ENCODE measurements at regions not wholly inside any gene's neighbourhood (a gene's known extent, or its start where the extent isn't known, plus 50 kb on each side); places are given as distances from the start of the nearest gene placed in this dataset.

DNA sequence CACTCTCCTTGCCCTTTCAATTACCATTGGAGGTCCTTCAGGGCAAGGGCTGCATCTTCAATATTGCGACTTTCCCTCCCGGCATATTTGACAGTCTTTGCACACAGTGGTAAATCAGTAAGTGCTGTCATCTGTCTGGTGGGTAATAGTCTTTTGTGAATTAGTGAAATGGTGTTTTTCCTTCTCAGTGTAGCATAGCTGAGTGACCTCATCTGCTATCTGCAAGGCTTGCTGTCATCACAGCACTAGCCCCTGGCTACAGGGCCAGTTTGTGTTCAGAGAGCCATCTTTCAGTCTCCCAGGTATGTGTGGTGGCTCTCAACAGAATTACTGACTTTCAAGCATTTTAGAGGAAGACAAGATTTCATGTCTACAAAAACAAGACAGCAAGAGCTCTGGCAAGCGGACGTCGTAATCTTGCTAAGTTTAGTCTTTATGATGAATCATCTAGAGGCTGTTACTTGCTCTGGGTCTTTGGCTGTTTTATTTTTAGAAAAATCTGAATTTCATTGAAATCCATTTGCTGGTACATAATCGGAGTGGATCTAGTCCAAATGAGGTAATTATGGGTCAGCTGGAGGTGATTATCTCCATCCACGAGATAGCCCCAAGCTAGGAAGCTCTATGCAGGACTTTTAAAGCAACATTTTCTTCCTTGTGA is 528.9 kb downstream of the EPM2A start:
- Histone ChIP-seq H3K4me3 (ENCODE audit: low read depth, low read length) (no peak overlapping the region), H3K9ac (ENCODE audit: low read depth, low read length) (no peak overlapping the region)

DNA sequence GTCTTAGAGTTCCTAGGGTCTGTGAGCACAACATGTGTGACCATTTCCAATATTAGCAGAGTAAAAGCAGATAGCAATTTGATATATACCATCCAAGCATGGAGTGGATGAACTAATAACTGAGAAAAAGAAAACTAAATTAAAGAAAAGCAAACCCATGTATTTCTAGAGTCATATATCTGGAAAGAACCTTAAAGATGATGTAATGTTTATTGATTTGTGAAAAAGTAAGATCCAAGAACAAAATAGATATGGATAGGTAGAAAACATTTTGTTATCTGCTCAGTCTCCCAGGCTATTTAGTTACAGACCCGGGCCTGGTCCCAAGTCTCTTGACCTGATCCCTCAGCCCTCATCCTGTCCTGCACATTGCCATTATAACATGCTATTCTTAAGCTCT is 526.8 kb downstream of the EPM2A start:
- Histone ChIP-seq H3K4me1 (ENCODE audit: control insufficient read depth, insufficient read depth, low read length) (no peaks in the 10 kb centered on the region), H3K27me3 (ENCODE audit: control insufficient read depth, insufficient read depth, low read length) (no peaks in the 10 kb centered on the region), H3K36me3 (ENCODE audit: control insufficient read depth, insufficient read depth, low read length) (no peaks in the 10 kb centered on the region), H3K4me3 (ENCODE audit: low read depth, low read length) (no peak overlapping the region), H3K9me3 (ENCODE audit: control insufficient read depth, insufficient read depth, low read length) (no peaks in the 10 kb centered on the region), H3K9ac (ENCODE audit: low read depth, low read length) (no peak overlapping the region)

More for the DNA sequence above, 528.9 kb downstream of the EPM2A start:
- Histone ChIP-seq H3K36me3 (ENCODE audit: control insufficient read depth, insufficient read depth, low read length) (no peaks in the 10 kb centered on the region), H3K9me3 (ENCODE audit: control insufficient read depth, insufficient read depth, low read length) (no peaks in the 10 kb centered on the region), H3K4me1 (ENCODE audit: control insufficient read depth, insufficient read depth, low read length) (no peaks in the 10 kb centered on the region), H3K27me3 (ENCODE audit: control insufficient read depth, insufficient read depth, low read length) (no peaks in the 10 kb centered on the region)

DNA sequence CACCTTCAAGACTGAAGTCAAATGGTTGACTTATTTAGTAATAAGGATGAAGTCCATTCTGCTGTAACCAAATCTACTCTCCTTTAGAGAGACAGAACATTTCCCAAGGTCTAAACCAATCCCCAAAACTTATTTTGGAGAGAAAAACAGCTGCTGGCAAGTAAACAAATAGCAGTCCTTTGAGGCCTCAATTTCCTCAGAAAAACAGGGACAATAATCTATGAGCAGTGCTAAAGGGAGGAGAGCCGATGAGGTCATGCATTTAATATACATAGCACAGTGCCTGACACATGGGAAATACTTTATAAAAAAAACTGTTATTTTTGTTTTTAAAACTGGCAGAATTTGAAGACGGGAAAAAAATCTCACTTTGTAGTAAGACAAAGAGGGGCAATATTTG is 526.0 kb downstream of the EPM2A start:
- Histone ChIP-seq H3K36me3 (ENCODE audit: control insufficient read depth, insufficient read depth, low read length) (no peaks in the 10 kb centered on the region), H3K4me1 (ENCODE audit: control insufficient read depth, insufficient read depth, low read length) (no peaks in the 10 kb centered on the region), H3K9ac (ENCODE audit: low read depth, low read length) (no peak overlapping the region), H3K4me3 (ENCODE audit: low read depth, low read length) (no peak overlapping the region), H3K27me3 (ENCODE audit: control insufficient read depth, insufficient read depth, low read length) (no peaks in the 10 kb centered on the region), H3K9me3 (ENCODE audit: control insufficient read depth, insufficient read depth, low read length) (no peaks in the 10 kb centered on the region)

DNA sequence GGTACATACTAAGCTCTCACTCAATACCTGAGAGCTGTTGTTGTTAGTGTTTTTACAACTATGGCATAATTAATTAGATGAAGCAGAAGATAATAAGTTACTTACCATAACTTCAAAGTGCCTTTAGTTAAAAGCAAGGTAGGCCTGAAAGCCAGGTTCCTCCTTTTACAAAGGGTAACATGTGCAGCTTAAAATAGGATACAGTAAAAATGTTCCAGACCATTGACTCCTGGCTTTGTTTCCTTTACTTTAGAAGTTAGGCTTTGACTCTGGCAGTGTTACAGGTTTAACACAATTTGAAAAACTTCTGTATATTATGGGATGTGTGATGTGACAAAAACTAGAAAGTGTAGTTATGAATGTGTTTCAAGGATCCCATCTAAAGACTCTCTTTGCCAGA is 522.5 kb downstream of the EPM2A start:
- H3K4me3 ChIP-seq (ENCODE audit: low read depth, low read length) = no peak overlapping the region

DNA sequence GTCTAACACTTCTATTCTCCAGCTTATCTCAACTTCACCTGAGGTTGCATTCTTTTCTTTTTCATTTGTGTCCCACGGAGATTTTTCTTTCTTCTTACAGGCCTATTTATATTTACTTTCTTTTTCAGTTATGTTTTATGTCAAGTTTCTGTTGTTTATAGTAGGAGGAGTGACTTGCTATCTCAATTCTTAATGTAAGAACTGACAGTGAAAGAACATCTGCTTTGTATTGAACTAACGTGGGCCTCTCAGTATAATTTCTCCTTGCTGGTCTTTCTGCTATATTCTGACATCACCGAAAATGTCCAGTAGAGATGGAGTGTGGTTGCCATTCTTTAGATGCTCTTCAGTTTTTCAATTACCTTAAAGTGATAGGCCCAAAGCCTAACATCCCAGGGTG is 521.7 kb downstream of the EPM2A start:
- no peaks in the 10 kb centered on the region for H3K36me3 ChIP-seq (ENCODE audit: control insufficient read depth, insufficient read depth, low read length)
- no peaks in the 10 kb centered on the region for H3K27me3 ChIP-seq (ENCODE audit: control insufficient read depth, insufficient read depth, low read length)
- no peak overlapping the region for H3K4me3 ChIP-seq (ENCODE audit: low read depth, low read length)
- H3K9me3 ChIP-seq (ENCODE audit: control insufficient read depth, insufficient read depth, low read length) = no peaks in the 10 kb centered on the region
- no peak overlapping the region for H3K9ac ChIP-seq (ENCODE audit: low read depth, low read length)
- no peaks in the 10 kb centered on the region for H3K4me1 ChIP-seq (ENCODE audit: control insufficient read depth, insufficient read depth, low read length)

More for the DNA sequence above, 522.5 kb downstream of the EPM2A start:
- Histone ChIP-seq H3K27me3 (ENCODE audit: control insufficient read depth, insufficient read depth, low read length) (no peaks in the 10 kb centered on the region), H3K4me1 (ENCODE audit: control insufficient read depth, insufficient read depth, low read length) (no peaks in the 10 kb centered on the region), H3K36me3 (ENCODE audit: control insufficient read depth, insufficient read depth, low read length) (no peaks in the 10 kb centered on the region), H3K9ac (ENCODE audit: low read depth, low read length) (no peak overlapping the region), H3K9me3 (ENCODE audit: control insufficient read depth, insufficient read depth, low read length) (no peaks in the 10 kb centered on the region)

DNA sequence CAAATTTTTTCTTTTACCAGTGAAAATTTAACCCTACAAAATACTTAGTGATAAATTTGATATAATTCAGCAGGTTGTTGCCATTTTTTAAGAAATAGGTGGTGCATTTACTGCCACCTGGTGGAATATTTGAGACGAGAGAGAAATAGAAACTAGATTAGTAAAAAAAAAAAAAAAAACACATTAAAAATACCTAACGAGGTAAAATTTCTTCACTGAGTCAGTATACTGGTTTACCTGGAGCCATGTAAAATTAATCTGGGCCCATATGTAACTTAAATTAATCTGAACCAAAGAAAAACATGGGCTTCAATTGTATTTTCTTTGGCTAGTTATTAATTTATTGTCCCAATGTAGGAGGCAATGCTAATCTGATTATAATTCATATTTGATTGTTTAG is 520.8 kb downstream of the EPM2A start:
- H3K9ac ChIP-seq (ENCODE audit: low read depth, low read length) = no peak overlapping the region
- H3K4me1 ChIP-seq (ENCODE audit: control insufficient read depth, insufficient read depth, low read length) = no peaks in the 10 kb centered on the region
- no peaks in the 10 kb centered on the region for H3K27me3 ChIP-seq (ENCODE audit: control insufficient read depth, insufficient read depth, low read length)
- H3K36me3 ChIP-seq (ENCODE audit: control insufficient read depth, insufficient read depth, low read length) = no peaks in the 10 kb centered on the region
- H3K9me3 ChIP-seq (ENCODE audit: control insufficient read depth, insufficient read depth, low read length) = no peaks in the 10 kb centered on the region
- H3K4me3 ChIP-seq (ENCODE audit: low read depth, low read length) = no peak overlapping the region

DNA sequence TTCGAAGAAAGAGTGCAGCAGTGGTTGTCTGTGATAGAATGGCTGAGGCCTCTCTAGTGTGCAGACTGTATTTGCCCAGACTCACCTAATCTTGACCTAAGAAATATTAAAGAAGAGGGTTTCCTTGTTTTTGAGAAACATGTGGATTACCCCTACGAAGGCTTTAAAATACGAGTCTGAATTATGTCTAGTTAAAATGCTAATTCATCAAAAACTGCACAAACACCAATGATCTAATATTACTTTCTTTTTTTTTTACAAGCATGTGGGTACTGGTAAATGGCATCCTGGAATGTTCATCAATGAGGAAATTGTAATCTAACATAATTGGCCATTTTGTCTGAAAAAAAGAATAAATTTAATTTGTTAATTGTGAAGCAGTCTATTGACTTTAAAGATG is 510.9 kb downstream of the EPM2A start:
- no peak overlapping the region for H3K4me3 ChIP-seq (ENCODE audit: low read depth, low read length)
- H3K36me3 ChIP-seq (ENCODE audit: control insufficient read depth, insufficient read depth, low read length) = no peaks in the 10 kb centered on the region
- no peaks in the 10 kb centered on the region for H3K27me3 ChIP-seq (ENCODE audit: control insufficient read depth, insufficient read depth, low read length)
- no peaks in the 10 kb centered on the region for H3K4me1 ChIP-seq (ENCODE audit: control insufficient read depth, insufficient read depth, low read length)
- H3K9ac ChIP-seq (ENCODE audit: low read depth, low read length) = no peak overlapping the region
- H3K9me3 ChIP-seq (ENCODE audit: control insufficient read depth, insufficient read depth, low read length) = no peaks in the 10 kb centered on the region

DNA sequence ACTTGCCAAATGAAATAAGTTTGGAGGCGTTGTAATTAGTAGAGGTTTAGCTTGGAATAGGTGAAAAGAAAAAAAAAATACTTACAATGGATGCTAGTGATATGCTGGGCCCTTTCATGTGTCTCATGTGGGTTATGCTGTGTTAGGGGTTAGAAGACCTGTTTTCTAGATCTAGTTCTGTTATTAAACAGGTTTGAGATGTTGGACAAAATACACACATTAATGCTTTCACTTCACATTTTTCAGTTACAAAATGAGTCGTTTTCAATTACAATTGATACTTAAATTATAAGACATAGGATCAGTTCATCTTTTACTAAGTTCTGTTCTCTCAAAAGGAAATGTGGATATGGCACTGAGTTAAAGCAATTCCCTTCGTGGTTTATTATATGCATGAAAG is 509.8 kb downstream of the EPM2A start:
- Histone ChIP-seq H3K9me3 (ENCODE audit: control insufficient read depth, insufficient read depth, low read length) (no peaks in the 10 kb centered on the region), H3K27me3 (ENCODE audit: control insufficient read depth, insufficient read depth, low read length) (no peaks in the 10 kb centered on the region), H3K4me1 (ENCODE audit: control insufficient read depth, insufficient read depth, low read length) (no peaks in the 10 kb centered on the region), H3K4me3 (ENCODE audit: low read depth, low read length) (no peak overlapping the region), H3K9ac (ENCODE audit: low read depth, low read length) (no peak overlapping the region), H3K36me3 (ENCODE audit: control insufficient read depth, insufficient read depth, low read length) (no peaks in the 10 kb centered on the region)

DNA sequence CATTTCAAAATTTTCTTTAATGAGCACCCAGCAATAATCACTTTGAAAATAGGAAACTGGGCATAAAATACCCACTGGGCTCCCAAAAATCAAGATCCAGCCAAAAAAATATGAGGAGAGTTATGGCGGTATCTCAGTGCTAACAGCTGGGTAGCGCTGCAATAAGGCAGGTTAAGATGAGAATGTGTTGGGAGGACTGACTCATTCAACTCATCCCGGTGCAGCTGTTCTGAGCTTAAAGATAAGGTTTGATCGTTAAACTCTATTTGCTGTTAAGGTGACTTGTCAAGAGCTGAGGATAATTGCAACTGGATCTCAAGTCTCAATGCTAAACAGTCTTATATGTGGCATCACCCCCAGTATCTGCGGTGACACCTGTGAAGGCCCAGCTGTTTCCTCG is 507.7 kb downstream of the EPM2A start:
- Histone ChIP-seq H3K9ac (ENCODE audit: low read depth, low read length) (no peak overlapping the region), H3K9me3 (ENCODE audit: control insufficient read depth, insufficient read depth, low read length) (no peaks in the 10 kb centered on the region), H3K36me3 (ENCODE audit: control insufficient read depth, insufficient read depth, low read length) (no peaks in the 10 kb centered on the region), H3K4me3 (ENCODE audit: low read depth, low read length) (no peak overlapping the region), H3K4me1 (ENCODE audit: control insufficient read depth, insufficient read depth, low read length) (no peaks in the 10 kb centered on the region), H3K27me3 (ENCODE audit: control insufficient read depth, insufficient read depth, low read length) (no peaks in the 10 kb centered on the region)

DNA sequence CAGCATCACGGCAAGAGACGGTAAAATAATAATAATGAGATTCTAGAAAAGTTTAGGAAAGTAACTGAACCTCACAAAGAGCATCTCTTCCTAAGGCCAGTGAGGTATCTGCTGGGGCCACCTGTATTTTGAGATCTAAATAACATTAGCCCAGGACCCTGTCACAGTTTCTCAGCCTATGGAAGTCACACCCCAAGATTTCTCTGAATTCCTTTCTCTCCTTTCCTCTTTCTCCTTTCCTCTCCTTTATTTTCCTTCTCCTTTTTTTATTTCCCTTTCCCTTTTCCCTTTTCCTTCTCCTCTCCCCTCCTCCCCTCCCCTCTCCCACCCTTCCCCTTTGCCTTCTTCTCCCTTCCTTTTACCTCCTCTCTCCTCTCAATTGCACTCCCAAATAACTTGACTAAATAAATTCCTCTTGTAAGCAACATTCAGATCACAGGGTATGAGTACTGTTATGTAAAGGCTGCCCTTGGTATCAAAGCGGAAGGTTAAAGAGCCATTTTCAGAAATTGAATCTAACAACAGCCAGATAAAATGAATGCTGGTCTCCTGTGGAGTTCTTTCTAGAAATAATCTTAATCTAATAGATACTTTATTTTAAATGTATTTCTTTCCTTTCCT is 506.2 kb downstream of the EPM2A start:
- H3K4me1 ChIP-seq (ENCODE audit: control insufficient read depth, insufficient read depth, low read length) = no peaks in the 10 kb centered on the region
- H3K9ac ChIP-seq (ENCODE audit: low read depth, low read length) = no peak overlapping the region
- H3K4me3 ChIP-seq (ENCODE audit: low read depth, low read length) = no peak overlapping the region
- H3K36me3 ChIP-seq (ENCODE audit: control insufficient read depth, insufficient read depth, low read length) = no peaks in the 10 kb centered on the region
- no peaks in the 10 kb centered on the region for H3K27me3 ChIP-seq (ENCODE audit: control insufficient read depth, insufficient read depth, low read length)
- H3K9me3 ChIP-seq (ENCODE audit: control insufficient read depth, insufficient read depth, low read length) = no peaks in the 10 kb centered on the region

DNA sequence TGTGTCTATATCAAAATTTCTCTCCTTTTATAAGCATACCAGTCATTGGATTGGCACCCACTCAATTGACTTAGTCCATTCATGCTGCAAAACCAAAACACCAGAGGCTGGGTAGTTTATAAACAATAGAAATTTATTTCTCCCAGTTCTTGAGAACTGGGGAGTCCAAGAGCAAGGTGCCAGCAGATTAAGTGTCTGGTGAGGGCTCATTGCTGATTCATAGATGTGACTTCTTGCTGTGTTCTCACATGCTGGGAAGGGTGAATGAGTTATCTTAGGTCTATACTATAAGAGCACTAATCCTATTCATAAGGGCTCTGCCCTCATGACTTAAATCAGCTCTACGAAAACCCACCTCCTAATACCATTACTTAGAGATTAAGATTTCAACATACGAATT is 501.4 kb downstream of the EPM2A start:
- no peaks in the 10 kb centered on the region for H3K27me3 ChIP-seq (ENCODE audit: control insufficient read depth, insufficient read depth, low read length)
- H3K36me3 ChIP-seq (ENCODE audit: control insufficient read depth, insufficient read depth, low read length) = no peaks in the 10 kb centered on the region
- H3K4me1 ChIP-seq (ENCODE audit: control insufficient read depth, insufficient read depth, low read length) = no peaks in the 10 kb centered on the region
- no peak overlapping the region for H3K9ac ChIP-seq (ENCODE audit: low read depth, low read length)
- H3K9me3 ChIP-seq (ENCODE audit: control insufficient read depth, insufficient read depth, low read length) = no peaks in the 10 kb centered on the region
- H3K4me3 ChIP-seq (ENCODE audit: low read depth, low read length) = no peak overlapping the region

DNA sequence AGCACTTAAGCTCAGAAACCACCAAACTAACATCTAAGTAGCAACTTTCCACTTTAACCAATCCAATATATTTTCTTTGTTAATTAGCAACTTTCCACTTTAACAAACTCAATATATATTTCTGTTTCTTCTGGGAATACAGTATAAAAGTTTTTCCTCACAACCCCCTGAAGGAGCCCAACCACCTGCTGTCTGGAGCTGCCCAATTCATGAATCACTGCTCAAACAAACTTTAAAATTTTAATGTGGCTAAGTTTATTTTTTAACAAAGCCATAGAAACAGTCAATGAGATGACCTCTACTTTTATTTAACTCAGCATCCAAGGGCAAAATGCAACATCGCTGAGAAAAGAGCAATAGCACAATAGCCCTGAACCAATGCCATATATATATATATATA is 500.1 kb downstream of the EPM2A start:
- no peak overlapping the region for H3K4me3 ChIP-seq (ENCODE audit: low read depth, low read length)
- no peaks in the 10 kb centered on the region for H3K27me3 ChIP-seq (ENCODE audit: control insufficient read depth, insufficient read depth, low read length)
- no peaks in the 10 kb centered on the region for H3K4me1 ChIP-seq (ENCODE audit: control insufficient read depth, insufficient read depth, low read length)
- no peaks in the 10 kb centered on the region for H3K9me3 ChIP-seq (ENCODE audit: control insufficient read depth, insufficient read depth, low read length)
- H3K9ac ChIP-seq (ENCODE audit: low read depth, low read length) = no peak overlapping the region
- H3K36me3 ChIP-seq (ENCODE audit: control insufficient read depth, insufficient read depth, low read length) = no peaks in the 10 kb centered on the region
